Smooth muscle cell (in vitro differentiated cells): ENCODE measurements at regions not wholly inside any gene's neighbourhood (a gene's known extent, or its start where the extent isn't known, plus 50 kb on each side); places are given as distances from the start of the nearest gene placed in this dataset.

Experiments
- DNase-seq: peaks from one replicate; lab custom pipeline; 2025; ENCODE audit not compliant: unreplicated experiment; lab: John Stamatoyannopoulos, UW
- H2AFZ ChIP-seq: fragments of 200-600 bp; sonication (generic); 2 replicates; pipeline ENCODE4 v1.6.0; 2016; ENCODE audit warnings: antibody characterized with exemption, low read depth, mild to moderate bottlenecking
- H3F3A ChIP-seq: fragments of 200-600 bp; sonication (generic); 2 replicates; pipeline ENCODE4 v1.6.0; 2017; ENCODE audit warnings: antibody characterized with exemption, low read depth
- H3K27ac ChIP-seq: fragments of 200-600 bp; sonication (generic); 2 replicates; pipeline ENCODE4 v1.5.1; 2016; ENCODE audit warnings: low read depth, mild to moderate bottlenecking
- H3K27me3 ChIP-seq: fragments of 200-600 bp; sonication (generic); 2 replicates; pipeline ENCODE4 v1.6.1; 2016; ENCODE audit warnings: low read depth, mild to moderate bottlenecking
- H3K36me3 ChIP-seq: fragments of 200-600 bp; sonication (generic); 2 replicates; pipeline ENCODE4 v1.5.1; 2016; ENCODE audit warnings: low read depth
- H3K4me1 ChIP-seq: fragments of 200-600 bp; sonication (generic); 2 replicates; pipeline ENCODE4 v1.5.1; 2016; ENCODE audit warnings: low read depth
- H3K4me2 ChIP-seq: fragments of 200-600 bp; sonication (generic); 2 replicates; pipeline ENCODE4 v1.6.0; 2016; ENCODE audit warnings: mild to moderate bottlenecking
- H3K4me3 ChIP-seq: fragments of 200-600 bp; sonication (generic); 2 replicates; pipeline ENCODE4 v1.5.1; 2016; ENCODE audit warnings: mild to moderate bottlenecking
- H3K79me2 ChIP-seq: fragments of 200-600 bp; sonication (generic); 2 replicates; pipeline ENCODE4 v1.6.0; 2016; ENCODE audit warnings: low read depth, mild to moderate bottlenecking
- H3K9ac ChIP-seq: fragments of 200-600 bp; sonication (generic); 2 replicates; pipeline ENCODE4 v1.6.0; 2016; ENCODE audit warnings: low read depth
- H3K9me3 ChIP-seq: fragments of 200-600 bp; sonication (generic); replicated peaks from 2 replicates; pipeline ENCODE4 v1.5.1; 2016; ENCODE audit warnings: low read depth
- H4K20me1 ChIP-seq: fragments of 200-600 bp; sonication (generic); 2 replicates; pipeline ENCODE4 v1.6.0; 2016; ENCODE audit warnings: low read depth
- WGBS: methylation state at CpG from one replicate; pipeline ENCODE4 v1.1.7; 2016; ENCODE audit warnings: low lambda C conversion rate; 5-methylcytosine and 5-hydroxymethylcytosine counted together
- TF ChIP-seq, protein P1 (sequence below): fragments of 200-600 bp; sonication (generic); IDR thresholded peaks from 2 replicates; pipeline ENCODE4 v1.5.1; 2017; ENCODE audit warnings: borderline replicate concordance, mild to moderate bottlenecking, antibody characterized with exemption; ENCODE audit not compliant: insufficient read depth, poor library complexity, severe bottlenecking

DNA sequence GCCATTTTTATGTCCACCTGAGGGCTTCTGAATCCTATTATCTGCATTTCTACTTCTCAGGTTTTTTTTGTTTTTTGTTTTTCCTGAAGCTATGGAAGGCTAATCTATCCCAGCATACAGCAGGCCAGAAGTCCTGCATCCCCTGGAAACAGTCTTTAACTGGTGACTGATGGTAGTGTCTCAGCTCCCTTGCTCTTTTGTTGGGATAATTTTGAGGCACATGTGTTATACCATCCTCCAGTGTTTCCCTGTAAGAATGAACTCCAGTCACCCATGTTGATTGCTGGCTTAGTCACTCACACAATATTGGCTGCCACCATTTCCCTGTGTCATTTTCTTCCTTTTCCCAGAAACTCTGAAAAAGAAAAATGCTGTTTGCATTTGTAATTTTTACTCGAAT lies 1094.0 kb upstream of the LRRN3 start:
- DNase-seq, result no peak

DNA sequence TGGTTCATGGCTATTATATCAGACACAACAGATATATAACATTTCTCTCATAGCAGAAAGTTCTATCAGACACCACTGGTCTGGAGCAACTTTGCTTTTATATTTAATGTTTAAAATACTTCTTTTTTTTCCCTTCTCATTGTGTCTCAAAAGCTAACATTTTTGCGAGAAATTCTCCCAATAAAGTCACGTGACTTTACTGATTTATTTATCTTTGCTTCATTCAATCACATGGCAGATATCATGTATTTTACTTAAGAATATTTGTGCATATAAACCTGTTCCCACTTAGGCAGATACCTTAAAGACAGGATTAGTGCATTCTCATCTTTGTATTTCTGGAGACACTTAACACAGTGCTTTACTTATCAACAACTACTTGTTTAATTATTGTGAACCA lies 1093.1 kb upstream of the LRRN3 start:
- no peak overlapping the region for H3K4me3 ChIP-seq
- H3K79me2 ChIP-seq, result no peaks in the 10 kb centered on the region
- H4K20me1 ChIP-seq, result no peaks in the 10 kb centered on the region
- no peak overlapping the region for H3K9ac ChIP-seq
- H3K4me2 ChIP-seq, result no peak overlapping the region
- no peak overlapping the region for H3K27ac ChIP-seq
- no peak overlapping the region for H2AFZ ChIP-seq
- no peak for DNase-seq
- no peaks in the 10 kb centered on the region for H3K27me3 ChIP-seq
- H3F3A ChIP-seq, result no peaks in the 10 kb centered on the region
- H3K36me3 ChIP-seq, result no peaks in the 10 kb centered on the region
- H3K9me3 ChIP-seq, result no peaks in the 10 kb centered on the region
- no peaks in the 10 kb centered on the region for H3K4me1 ChIP-seq
- WGBS, result 94% methylated on average over 2 of the region's 2 CpGs
- TF ChIP-seq, protein P1, sequence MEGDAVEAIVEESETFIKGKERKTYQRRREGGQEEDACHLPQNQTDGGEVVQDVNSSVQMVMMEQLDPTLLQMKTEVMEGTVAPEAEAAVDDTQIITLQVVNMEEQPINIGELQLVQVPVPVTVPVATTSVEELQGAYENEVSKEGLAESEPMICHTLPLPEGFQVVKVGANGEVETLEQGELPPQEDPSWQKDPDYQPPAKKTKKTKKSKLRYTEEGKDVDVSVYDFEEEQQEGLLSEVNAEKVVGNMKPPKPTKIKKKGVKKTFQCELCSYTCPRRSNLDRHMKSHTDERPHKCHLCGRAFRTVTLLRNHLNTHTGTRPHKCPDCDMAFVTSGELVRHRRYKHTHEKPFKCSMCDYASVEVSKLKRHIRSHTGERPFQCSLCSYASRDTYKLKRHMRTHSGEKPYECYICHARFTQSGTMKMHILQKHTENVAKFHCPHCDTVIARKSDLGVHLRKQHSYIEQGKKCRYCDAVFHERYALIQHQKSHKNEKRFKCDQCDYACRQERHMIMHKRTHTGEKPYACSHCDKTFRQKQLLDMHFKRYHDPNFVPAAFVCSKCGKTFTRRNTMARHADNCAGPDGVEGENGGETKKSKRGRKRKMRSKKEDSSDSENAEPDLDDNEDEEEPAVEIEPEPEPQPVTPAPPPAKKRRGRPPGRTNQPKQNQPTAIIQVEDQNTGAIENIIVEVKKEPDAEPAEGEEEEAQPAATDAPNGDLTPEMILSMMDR, result no peak

More for the DNA sequence above, 1094.0 kb upstream of the LRRN3 start:
- Histone ChIP-seq H3K27me3 (no peaks in the 10 kb centered on the region), H3F3A (no peaks in the 10 kb centered on the region), H3K4me1 (no peaks in the 10 kb centered on the region), H4K20me1 (no peaks in the 10 kb centered on the region), H2AFZ (no peak overlapping the region), H3K27ac (no peak overlapping the region), H3K79me2 (no peaks in the 10 kb centered on the region), H3K9ac (no peak overlapping the region), H3K36me3 (no peaks in the 10 kb centered on the region), H3K4me3 (no peak overlapping the region), H3K9me3 (no peaks in the 10 kb centered on the region), H3K4me2 (no peak overlapping the region)
- TF ChIP-seq, protein P1, result no peak
- 66% methylated on average over 1 of the region's 1 CpG for WGBS

DNA sequence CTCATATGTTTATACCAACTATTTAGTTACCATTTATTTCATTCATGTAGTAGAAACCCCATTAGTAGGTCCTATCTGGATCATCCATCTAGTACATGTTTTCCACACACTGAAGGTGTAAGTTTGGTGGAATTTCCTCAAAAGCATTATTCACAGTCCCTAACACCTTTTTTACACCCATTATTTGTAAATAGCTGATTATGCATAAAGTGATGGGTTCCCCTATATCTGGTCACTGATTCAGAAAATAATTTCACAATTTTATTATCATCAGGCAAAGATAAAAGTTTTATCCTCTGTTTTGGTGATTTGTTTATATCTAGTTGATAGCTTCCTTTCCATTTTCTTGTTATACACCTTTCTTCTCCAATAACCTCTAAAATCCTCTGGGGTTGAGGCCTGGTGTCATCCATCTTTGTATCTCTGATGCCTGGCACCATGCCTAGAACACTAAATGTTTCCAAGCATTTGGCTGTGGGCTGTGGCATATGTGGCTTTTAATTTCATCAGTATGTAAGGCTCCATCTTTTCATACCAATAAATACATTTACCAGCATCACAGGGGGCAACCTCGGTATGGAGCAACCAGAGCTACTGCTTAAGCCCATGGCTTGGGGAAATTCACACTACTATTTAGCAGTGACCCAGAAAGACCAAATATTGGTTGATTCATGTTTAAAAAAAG lies 1089.5 kb upstream of the LRRN3 start:
- Histone ChIP-seq H3K4me1 (no peaks in the 10 kb centered on the region), H3K4me3 (no peak overlapping the region), H3K9me3 (no peaks in the 10 kb centered on the region), H3K79me2 (no peaks in the 10 kb centered on the region), H3K9ac (no peak overlapping the region), H3F3A (no peaks in the 10 kb centered on the region), H3K36me3 (no peaks in the 10 kb centered on the region), H2AFZ (no peak overlapping the region), H3K27me3 (no peaks in the 10 kb centered on the region), H3K27ac (no peak overlapping the region), H4K20me1 (no peaks in the 10 kb centered on the region), H3K4me2 (no peak overlapping the region)
- WGBS, result 83% methylated on average over 1 of the region's 1 CpG
- TF ChIP-seq, protein P1, result no peak
- DNase-seq, result no peak

DNA sequence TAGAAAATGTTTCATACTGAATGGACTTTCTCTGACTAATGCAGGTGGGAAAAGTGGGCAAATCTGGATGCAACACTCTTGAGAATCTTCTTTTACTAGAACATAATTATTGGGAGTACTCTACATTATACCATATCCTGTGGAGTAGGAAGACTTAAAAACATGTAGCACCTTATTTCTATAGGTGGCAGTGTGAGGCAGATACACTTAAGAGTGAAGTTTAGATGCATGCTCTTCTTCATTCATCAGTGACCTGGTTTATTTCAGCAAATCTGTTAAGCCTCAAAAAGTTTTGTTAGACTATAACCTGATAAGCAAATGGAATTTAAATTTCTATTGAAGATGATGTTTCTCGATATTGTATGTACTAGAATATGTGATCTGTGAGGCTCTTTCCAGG lies 1087.1 kb upstream of the LRRN3 start:
- no peaks in the 10 kb centered on the region for H3K36me3 ChIP-seq
- H2AFZ ChIP-seq, result no peak overlapping the region
- no peaks in the 10 kb centered on the region for H3K27me3 ChIP-seq
- H3K4me3 ChIP-seq, result no peak overlapping the region
- H3K9ac ChIP-seq, result no peak overlapping the region
- H3K9me3 ChIP-seq, result no peaks in the 10 kb centered on the region
- H4K20me1 ChIP-seq, result no peaks in the 10 kb centered on the region
- no peaks in the 10 kb centered on the region for H3F3A ChIP-seq
- DNase-seq, result no peak
- TF ChIP-seq, protein P1, result no peak
- WGBS, result 91% methylated on average over 1 of the region's 1 CpG
- H3K4me1 ChIP-seq, result no peaks in the 10 kb centered on the region
- no peak overlapping the region for H3K4me2 ChIP-seq
- no peaks in the 10 kb centered on the region for H3K79me2 ChIP-seq
- no peak overlapping the region for H3K27ac ChIP-seq
